ENCODE measurements at regions not wholly inside any gene's neighbourhood (a gene's known extent, or its start where the extent isn't known, plus 50 kb on each side); places are given as distances from the start of the nearest gene placed in this dataset.

- H3K27ac ChIP-seq (ENCODE audit: extremely low read depth, low read depth, low read length), result no peak overlapping the region
These were observed 67.5 kb upstream of the ARHGAP21 start for GRCh38 chr10:24791084-24791726.

DNA sequence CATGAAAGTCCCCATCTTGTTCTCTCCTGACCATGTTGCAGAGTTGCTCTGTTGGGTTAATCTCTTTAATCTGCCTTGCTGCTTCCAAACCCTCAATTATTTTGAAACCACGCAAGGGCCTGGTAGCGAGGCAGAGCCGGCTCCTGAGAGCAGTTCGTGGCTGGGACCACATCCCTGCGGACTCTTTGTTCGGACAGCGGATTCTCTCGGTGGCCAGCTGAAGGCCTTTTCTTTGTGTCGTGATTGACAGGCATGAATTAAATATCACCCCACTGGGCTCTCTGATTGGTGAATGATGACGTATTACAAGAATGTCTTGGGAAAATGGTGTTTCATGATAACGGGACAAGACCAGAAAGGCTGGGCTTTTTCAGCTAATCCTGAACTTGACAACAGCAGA, 66.9 kb upstream of the ARHGAP21 start:
- POLR2A ChIA-PET, result no interaction called here
- H3K27ac ChIP-seq (ENCODE audit: extremely low read depth, low read depth, low read length), result no peak overlapping the region
- no peak for TF ChIP-seq ZBTB1 (tag by site-specific recombination; IDR thresholded peaks at IDR 0.05)
- no peak for TF ChIP-seq TSHZ1 (tag by site-specific recombination; IDR thresholded peaks at IDR 0.05; ENCODE audit: borderline replicate concordance)
- no peak for TF ChIP-seq ZNF114 (tag by site-specific recombination; IDR thresholded peaks at IDR 0.05)
- no peaks in the 10 kb centered on the region for H3K9me3 ChIP-seq (ENCODE audit: control insufficient read depth, insufficient read depth, low read depth, low read length)
- CTCF ChIA-PET, result no interaction called here
- H3K36me3 ChIP-seq (ENCODE audit: control insufficient read depth in 2 of 2, insufficient read depth in 1 of 2, low read length in 2 of 2), result no peaks in the 10 kb centered on the region
- no peak overlapping the region for H3K4me3 ChIP-seq (ENCODE audit: low read depth, low read length)
- no peaks in the 10 kb centered on the region for H3K4me1 ChIP-seq (ENCODE audit: control insufficient read depth, insufficient read depth, low read length)

More at GRCh38 chr10:24791084-24791726, 67.5 kb upstream of the ARHGAP21 start:
- CTCF ChIA-PET, result no interaction called here
- H3K36me3 ChIP-seq (ENCODE audit: control insufficient read depth in 2 of 2, insufficient read depth in 1 of 2, low read length in 2 of 2), result no peaks in the 10 kb centered on the region
- no peak overlapping the region for H3K4me3 ChIP-seq (ENCODE audit: low read depth, low read length)
- no peaks in the 10 kb centered on the region for H3K9me3 ChIP-seq (ENCODE audit: control insufficient read depth, insufficient read depth, low read depth, low read length)
- TF ChIP-seq SCRT1 (tag by site-specific recombination; IDR thresholded peaks at IDR 0.05; ENCODE audit: borderline replicate concordance), result no peak
- no peak for TF ChIP-seq ZNF776 (tag by site-specific recombination; IDR thresholded peaks at IDR 0.05; ENCODE audit: borderline replicate concordance)
- TF ChIP-seq ZNF791 (tag by site-specific recombination; IDR thresholded peaks at IDR 0.05), result no peak
- TF ChIP-seq ZNF76 (tag by site-specific recombination; IDR thresholded peaks at IDR 0.05; ENCODE audit: borderline replicate concordance, low read depth), result no peak
- TF ChIP-seq ZNF785 (tag by site-specific recombination; IDR thresholded peaks at IDR 0.05), result no peak
- no peak for TF ChIP-seq ZNF23 (tag by site-specific recombination; IDR thresholded peaks at IDR 0.05; ENCODE audit: borderline replicate concordance)
- no peak for TF ChIP-seq KLF9 (tag by site-specific recombination; IDR thresholded peaks at IDR 0.05; ENCODE audit: low read depth)
- TF ChIP-seq ZBTB48 (tag by site-specific recombination; IDR thresholded peaks at IDR 0.05), result no peak
- no peak for TF ChIP-seq MZF1 (tag by site-specific recombination; IDR thresholded peaks at IDR 0.05; ENCODE audit: borderline replicate concordance)
- no peak for TF ChIP-seq ZNF121 (tag by site-specific recombination; IDR thresholded peaks at IDR 0.05)
- TF ChIP-seq ZNF704 (tag by site-specific recombination; IDR thresholded peaks at IDR 0.05), result no peak
- no peak for TF ChIP-seq ZNF169 (tag by site-specific recombination; IDR thresholded peaks at IDR 0.05)
- TF ChIP-seq MYNN (tag by site-specific recombination; IDR thresholded peaks at IDR 0.05; ENCODE audit: borderline replicate concordance), result no peak
- TF ChIP-seq ZNF341 (tag by site-specific recombination; IDR thresholded peaks at IDR 0.05; ENCODE audit: low read depth), result no peak
- no peak for TF ChIP-seq TRIM28 (IDR thresholded peaks at IDR 0.05; ENCODE audit: borderline replicate concordance, low read length)
- TF ChIP-seq ZNF10 (tag by site-specific recombination; IDR thresholded peaks at IDR 0.05), result no peak
- TF ChIP-seq SETDB1 (IDR thresholded peaks at IDR 0.05; ENCODE audit: insufficient read length, low read length), result no peak
- POLR2A ChIA-PET, result no interaction called here
- no peaks in the 10 kb centered on the region for H3K4me1 ChIP-seq (ENCODE audit: control insufficient read depth, insufficient read depth, low read length)

All from HEK293 (cell line).